H1 (cell line): ENCODE measurements at regions not wholly inside any gene's neighbourhood (a gene's known extent, or its start where the extent isn't known, plus 50 kb on each side); places are given as distances from the start of the nearest gene placed in this dataset.

Source experiments
- CTCF ChIA-PET: fragments of 300-600 bp; sonication (Branson Sonifier 250); formaldehyde crosslinking; loops from one replicate; lab custom pipeline; 2021; ENCODE audit not compliant: partially characterized antibody; lab: Charles Lee
- POLR2A ChIA-PET: fragments of 300-600 bp; sonication (Branson Sonifier 250); formaldehyde crosslinking; loops from one replicate; lab custom pipeline; 2021; ENCODE audit warnings: inconsistent platforms; ENCODE audit not compliant: partially characterized antibody; lab: Charles Lee
- DNase-seq, 2 experiments: peaks; one replicate each; pipeline versions ENCODE4 v3.0.0 to v3.0.0-alpha.2; 2010 to 2022; ENCODE audit warnings: low spot score in 2 of 2, low read depth in 1 of 2, mixed read lengths in 1 of 2
- FAIRE-seq: peaks from 2 replicates; lab custom pipeline; 2011; peaks lifted over from hg19 to GRCh38; lab: Jason Lieb, UNC
- H2AFZ ChIP-seq: 2 replicates; pipeline ENCODE4 v1.8.1; 2012; ENCODE audit warnings: low read length, inconsistent platforms
- H2AK5ac ChIP-seq: 2 replicates; pipeline ENCODE4 v1.6.1; 2013; ENCODE audit warnings: low read depth, low read length
- H2BK120ac ChIP-seq: replicated peaks from 2 replicates; pipeline ENCODE3; 2013; ENCODE audit warnings: low read depth, low read length, inconsistent platforms
- H2BK12ac ChIP-seq: 2 replicates; pipeline ENCODE4 v1.6.1; 2013; ENCODE audit warnings: low read depth, low read length
- H2BK15ac ChIP-seq: 2 replicates; pipeline ENCODE4 v1.6.1; 2013; ENCODE audit warnings: low read length
- H2BK20ac ChIP-seq: 2 replicates; pipeline ENCODE4 v1.6.1; 2013; ENCODE audit warnings: low read length
- H2BK5ac ChIP-seq: 2 replicates; pipeline ENCODE4 v1.6.1; 2013; ENCODE audit warnings: low read depth, low read length
- H3K14ac ChIP-seq: 2 replicates; pipeline ENCODE4 v1.6.1; 2013; ENCODE audit warnings: inconsistent platforms; ENCODE audit not compliant: insufficient read length
- H3K18ac ChIP-seq: 2 replicates; pipeline ENCODE4 v1.6.1; 2013; ENCODE audit warnings: low read length; ENCODE audit errors: extremely low read depth
- H3K23ac ChIP-seq: 2 replicates; pipeline ENCODE4 v1.6.1; 2013; ENCODE audit warnings: inconsistent platforms; ENCODE audit not compliant: insufficient read length
- H3K23me2 ChIP-seq: 2 replicates; pipeline ENCODE4 v1.6.1; 2013; ENCODE audit warnings: low read depth, low read length
- H3K27ac ChIP-seq: 2 replicates; pipeline ENCODE4 v1.6.1; 2011; ENCODE audit warnings: low read depth, low read length, inconsistent platforms
- H3K27me3 ChIP-seq, 4 experiments: replicated peaks in 1 of 4; 1 replicate in 1 of 4; 2 replicates in 3 of 4; pipeline versions ENCODE4 v1.6.1 to v1.8.1; 2011 to 2013; ENCODE audit warnings: low read length in 3 of 4, mild to moderate bottlenecking in 3 of 4, inconsistent platforms in 2 of 4, mixed read lengths in 2 of 4, moderate library complexity in 1 of 4; ENCODE audit not compliant: control insufficient read depth in 3 of 4, insufficient read depth in 3 of 4; ENCODE audit errors: extremely low read depth in 1 of 4
- H3K36me3 ChIP-seq, 4 experiments: 2 replicates each; pipeline versions ENCODE4 v1.6.1 to v1.8.1; 2011 to 2013; ENCODE audit warnings: mild to moderate bottlenecking in 4 of 4, low read length in 3 of 4, moderate library complexity in 2 of 4, control low read depth in 1 of 4, inconsistent platforms in 1 of 4; ENCODE audit not compliant: insufficient read depth in 4 of 4, control insufficient read depth in 2 of 4
- H3K4ac ChIP-seq: replicated peaks from 2 replicates; pipeline ENCODE3; 2013; ENCODE audit warnings: low read length, low read depth, mixed read lengths, inconsistent platforms; ENCODE audit not compliant: insufficient read length
- H3K4me1 ChIP-seq, 4 experiments: replicated peaks in 1 of 4; 1 replicate in 1 of 4; 2 replicates in 3 of 4; pipeline versions ENCODE4 v1.6.1 to v1.8.1; 2011 to 2013; ENCODE audit warnings: low read length in 3 of 4, inconsistent platforms in 2 of 4, mixed read lengths in 1 of 4; ENCODE audit not compliant: insufficient read depth in 4 of 4, control insufficient read depth in 3 of 4
- H3K4me2 ChIP-seq, 2 experiments: 2 replicates each; pipeline versions ENCODE4 v1.6.1 to v1.8.1; 2011 to 2013; ENCODE audit warnings: low read depth in 2 of 2, low read length in 2 of 2, control low read depth in 1 of 2, inconsistent platforms in 1 of 2, mild to moderate bottlenecking in 1 of 2; ENCODE audit not compliant: insufficient read depth in 1 of 2
- H3K4me3 ChIP-seq, 4 experiments: fragments of 200-600, 300-600 bp in 1 of 4; sonication (generic), shearing (Covaris generic), sonication (Bioruptor Twin) in 1 of 4; 2 replicates each; pipeline versions ENCODE4 v1.5.1 to v1.8.1; 2011 to 2016; ENCODE audit warnings: low read length in 4 of 4, low read depth in 3 of 4, control low read depth in 2 of 4, inconsistent platforms in 2 of 4, mild to moderate bottlenecking in 2 of 4, mixed read lengths in 1 of 4, moderate library complexity in 1 of 4; ENCODE audit not compliant: insufficient read depth in 2 of 4; ENCODE audit errors: extremely low read depth in 1 of 4
- H3K56ac ChIP-seq: replicated peaks from 2 replicates; pipeline ENCODE3; 2013; ENCODE audit warnings: low read depth, mild to moderate bottlenecking, mixed read lengths, low read length, inconsistent platforms; ENCODE audit not compliant: insufficient read length
- H3K79me1 ChIP-seq: 2 replicates; pipeline ENCODE4 v1.6.1; 2013; ENCODE audit warnings: low read depth, low read length, control low read depth
- H3K79me2 ChIP-seq, 2 experiments: 2 replicates each; pipeline versions ENCODE4 v1.6.1 to v1.8.1; 2012 to 2013; ENCODE audit warnings: low read length in 2 of 2, mild to moderate bottlenecking in 2 of 2, inconsistent platforms in 1 of 2; ENCODE audit not compliant: insufficient read depth in 2 of 2, control insufficient read depth in 1 of 2
- H3K9ac ChIP-seq, 4 experiments: replicated peaks in 1 of 4; 1 replicate in 1 of 4; 2 replicates in 3 of 4; pipeline versions ENCODE4 v1.6.1 to v1.8.1; 2011 to 2013; ENCODE audit warnings: low read depth in 3 of 4, low read length in 3 of 4, control low read depth in 2 of 4, mild to moderate bottlenecking in 2 of 4, moderate library complexity in 2 of 4, inconsistent platforms in 1 of 4; ENCODE audit errors: extremely low read depth in 1 of 4
- H3K9me3 ChIP-seq, 2 experiments: 2 replicates each; pipeline versions ENCODE4 v1.6.1 to v1.8.1; 2012 to 2013; ENCODE audit warnings: mild to moderate bottlenecking in 2 of 2, moderate library complexity in 2 of 2, control low read depth in 1 of 2, inconsistent platforms in 1 of 2, low read depth in 1 of 2, low read length in 1 of 2, mixed read lengths in 1 of 2; ENCODE audit not compliant: insufficient read depth in 2 of 2
- H4K20me1 ChIP-seq, 2 experiments: replicated peaks in 1 of 2; 2 replicates each; pipeline versions ENCODE3 to v1.8.1; 2011 to 2013; ENCODE audit warnings: inconsistent platforms in 2 of 2, low read length in 2 of 2, mild to moderate bottlenecking in 1 of 2; ENCODE audit not compliant: insufficient read depth in 2 of 2, control insufficient read depth in 1 of 2
- H4K5ac ChIP-seq: 2 replicates; pipeline ENCODE4 v1.6.1; 2013; ENCODE audit warnings: low read length, low read depth, mixed read lengths, inconsistent platforms; ENCODE audit not compliant: insufficient read length
- H4K8ac ChIP-seq: 2 replicates; pipeline ENCODE4 v1.8.0; 2013; ENCODE audit warnings: mild to moderate bottlenecking, moderate library complexity, low read length, inconsistent platforms; ENCODE audit not compliant: insufficient read depth; ENCODE audit errors: extremely low read depth
- H4K91ac ChIP-seq: replicated peaks from 2 replicates; pipeline ENCODE3; 2013; ENCODE audit warnings: low read length, mixed read lengths, inconsistent platforms; ENCODE audit not compliant: insufficient read length
- CBX8 ChIP-seq: fragments of 300-800, 300-1000 bp; sonication (generic); IDR thresholded peaks from 2 replicates; pipeline ENCODE4 v1.7.1; 2016; ENCODE audit warnings: low read depth, low read length, borderline replicate concordance
- JUND ChIP-seq: IDR thresholded peaks from 2 replicates; pipeline ENCODE4 v1.6.1; 2011; ENCODE audit warnings: mild to moderate bottlenecking, improper control_type of control experiment, low read length
- KDM5A ChIP-seq: fragments of 200-600 bp; IDR thresholded peaks from 2 replicates; pipeline ENCODE4 v1.7.1; 2012; ENCODE audit warnings: mild to moderate bottlenecking, low read length, inconsistent platforms, mixed read lengths
- NANOG ChIP-seq: IDR thresholded peaks from 2 replicates; pipeline ENCODE4 v1.6.1; 2011; ENCODE audit warnings: low read length, low read depth, mild to moderate bottlenecking, inconsistent platforms; ENCODE audit not compliant: insufficient read depth, poor library complexity, severe bottlenecking
- PHF8 ChIP-seq: fragments of 200-600 bp; sonication (generic); conservative IDR thresholded peaks from 2 replicates; pipeline ENCODE4 v1.7.1; 2012; ENCODE audit warnings: low read depth, mild to moderate bottlenecking, inconsistent platforms, low read length, moderate library complexity
- POLR2A ChIP-seq, 2 experiments: IDR thresholded peaks; 1 replicate in 1 of 2; 2 replicates in 1 of 2; pipeline ENCODE4 v1.6.1; 2011; ENCODE audit warnings: low read depth in 2 of 2, low read length in 2 of 2, mild to moderate bottlenecking in 2 of 2; ENCODE audit errors: control extremely low read depth in 1 of 2
- RAD21 ChIP-seq, 2 experiments: IDR thresholded peaks in 1 of 2; conservative IDR thresholded peaks in 1 of 2; 2 replicates each; pipeline ENCODE4 v1.6.1; 2011; ENCODE audit warnings: low read depth in 2 of 2, low read length in 2 of 2, improper control_type of control experiment in 1 of 2, inconsistent platforms in 1 of 2, mild to moderate bottlenecking in 1 of 2, moderate library complexity in 1 of 2
- SIN3A ChIP-seq, 2 experiments: IDR thresholded peaks in 1 of 2; conservative IDR thresholded peaks in 1 of 2; 2 replicates each; pipeline ENCODE4 v1.6.1; 2011 to 2012; ENCODE audit warnings: low read length in 2 of 2, improper control_type of control experiment in 1 of 2, low read depth in 1 of 2, mild to moderate bottlenecking in 1 of 2
- SP2 ChIP-seq: IDR thresholded peaks from 2 replicates; pipeline ENCODE4 v1.6.1; 2012; ENCODE audit warnings: mild to moderate bottlenecking, low read length, inconsistent platforms
- SRF ChIP-seq: IDR thresholded peaks from 2 replicates; pipeline ENCODE4 v1.6.1; 2011; ENCODE audit warnings: mild to moderate bottlenecking, low read depth, low read length, moderate library complexity
- SUZ12 ChIP-seq: fragments of 200-600 bp; sonication (generic); IDR thresholded peaks from 2 replicates; pipeline ENCODE4 v1.6.1; 2012; ENCODE audit warnings: mild to moderate bottlenecking, inconsistent platforms, low read length, moderate library complexity, mixed read lengths
- TAF1 ChIP-seq: IDR thresholded peaks from 2 replicates; pipeline ENCODE4 v1.6.1; 2011; ENCODE audit warnings: mild to moderate bottlenecking, low read depth, low read length
- TCF12 ChIP-seq: IDR thresholded peaks from 2 replicates; pipeline ENCODE4 v1.6.1; 2011; ENCODE audit warnings: low read depth, mild to moderate bottlenecking, low read length
- ZNF274 ChIP-seq: IDR thresholded peaks from 2 replicates; pipeline ENCODE4 v1.7.0; 2012; ENCODE audit warnings: low read length, borderline replicate concordance; ENCODE audit errors: extremely low read depth
- WGBS, 2 experiments: shearing (Covaris generic) in 1 of 2; methylation state at CpG; one replicate each; pipeline versions ENCODE4 v1.1.6 to v1.1.7; 2013 to 2015; ENCODE audit warnings: low lambda C conversion rate in 2 of 2, mixed read lengths in 2 of 2, inconsistent platforms in 1 of 2, low coverage in 1 of 2, missing lambda C conversion rate in 1 of 2; ENCODE audit not compliant: insufficient replicate concordance in 2 of 2, insufficient coverage in 1 of 2, insufficient read length in 1 of 2; ENCODE audit errors: extremely low coverage in 1 of 2, missing lambda C conversion rate in 1 of 2; 5-methylcytosine and 5-hydroxymethylcytosine counted together

GRCh38 chr10:8235253-8236027 lies 181.0 kb downstream of the GATA3 start:
- 93% methylated on average over 16 of the region's 25 CpGs; no CpG with 5 or more reads in 1 of the 2 experiments for WGBS, 2 experiments
- no peak overlapping the region for H4K91ac ChIP-seq
- TF ChIP-seq SP2, result no peak
- no peak for TF ChIP-seq RAD21 (IDR thresholded peaks at IDR 0.05 in 1 of 2, conservative IDR thresholded peaks at IDR 0.05 in 1 of 2; ENCODE audit: low read depth in 2 of 2, low read length in 2 of 2)
- no peak for TF ChIP-seq CBX8
- no peak for TF ChIP-seq SRF
- no peak for TF ChIP-seq ZNF274
- TF ChIP-seq SIN3A (conservative IDR thresholded peaks at IDR 0.05 in 1 of 2, IDR thresholded peaks at IDR 0.05 in 1 of 2; ENCODE audit: low read depth in 1 of 2, low read length in 2 of 2), result no peak
- no peak for TF ChIP-seq NANOG
- TF ChIP-seq JUND, result no peak
- TF ChIP-seq SUZ12, result no peak
- TF ChIP-seq TAF1, result no peak
- TF ChIP-seq TCF12, result no peak
- TF ChIP-seq KDM5A, result no peak
- no peak for TF ChIP-seq PHF8
- TF ChIP-seq POLR2A (IDR thresholded peaks at IDR 0.05; ENCODE audit: control extremely low read depth in 1 of 2, low read depth in 2 of 2, low read length in 2 of 2), result no peak

More at GRCh38 chr10:8235253-8236027, 181.0 kb downstream of the GATA3 start:
- H3K4me2 ChIP-seq, result no peak overlapping the region
- H3K4me1 ChIP-seq, result no peaks in the 10 kb centered on the region
- H3K14ac ChIP-seq, result no peak overlapping the region
- ChIA-PET CTCF (no interaction called here), POLR2A (no interaction called here)
- no peak overlapping the region for H2BK15ac ChIP-seq
- H3K36me3 ChIP-seq, result no peaks in the 10 kb centered on the region
- no peaks in the 10 kb centered on the region for H3K27me3 ChIP-seq
- no peak overlapping the region for H3K4ac ChIP-seq
- no peak overlapping the region for H3K4me3 ChIP-seq
- H3K79me1 ChIP-seq, result no peaks in the 10 kb centered on the region
- no peak overlapping the region for H3K18ac ChIP-seq
- H3K56ac ChIP-seq, result no peak overlapping the region
- no peak overlapping the region for H3K9ac ChIP-seq
- no peak overlapping the region for H3K27ac ChIP-seq
- no peak overlapping the region for H2AK5ac ChIP-seq
- no peak overlapping the region for H2BK20ac ChIP-seq
- H4K20me1 ChIP-seq, result no peaks in the 10 kb centered on the region
- H3K23me2 ChIP-seq, result no peaks in the 10 kb centered on the region
- no peak for FAIRE-seq
- no peak for DNase-seq
- no peaks in the 10 kb centered on the region for H3K79me2 ChIP-seq
- H2AFZ ChIP-seq, result no peak overlapping the region; the same call in 1 of the 2 replicates
- H4K5ac ChIP-seq, result no peak overlapping the region
- H2BK12ac ChIP-seq, result no peak overlapping the region
- no peaks in the 10 kb centered on the region for H3K9me3 ChIP-seq
- no peak overlapping the region for H4K8ac ChIP-seq
- H2BK120ac ChIP-seq, result no peak overlapping the region
- no peak overlapping the region for H3K23ac ChIP-seq
- no peak overlapping the region for H2BK5ac ChIP-seq
